HFF-Myc (cell line): ENCODE measurements at regions not wholly inside any gene's neighbourhood (a gene's known extent, or its start where the extent isn't known, plus 50 kb on each side); places are given as distances from the start of the nearest gene placed in this dataset.

Experiments
- DNase-seq: peaks from one replicate; pipeline ENCODE4 v3.0.0-alpha.2; 2011; ENCODE audit warnings: low read depth; ENCODE audit errors: extremely low read depth
- H3K4me3 ChIP-seq: replicated peaks from 2 replicates; pipeline ENCODE4 v1.5.1; 2011; ENCODE audit warnings: low read depth, mild to moderate bottlenecking, control low read depth, low read length
- CTCF ChIP-seq: IDR thresholded peaks from 2 replicates; pipeline ENCODE4 v1.5.1; 2012; ENCODE audit warnings: mild to moderate bottlenecking, low read depth, low read length, control low read depth; ENCODE audit errors: missing control alignments

- DNase-seq, result no peak
- no peak for TF ChIP-seq CTCF
Observed at GRCh38 chr7:50856231-50856630, 73.5 kb upstream of the GRB10 start.

GRCh38 chr7:50855526-50855925, 72.8 kb upstream of the GRB10 start:
- no peak overlapping the region for H3K4me3 ChIP-seq
- no peak for DNase-seq
- TF ChIP-seq CTCF, result no peak

More at GRCh38 chr7:50856231-50856630, 73.5 kb upstream of the GRB10 start:
- H3K4me3 ChIP-seq, result no peak overlapping the region

GRCh38 chr7:50854831-50855230, 72.1 kb upstream of the GRB10 start:
- no peak for TF ChIP-seq CTCF
- no peak overlapping the region for H3K4me3 ChIP-seq
- no peak for DNase-seq

- DNase-seq, result no peak
- no peak for TF ChIP-seq CTCF
- no peak overlapping the region for H3K4me3 ChIP-seq
Observed at GRCh38 chr7:50854247-50854646, 71.6 kb upstream of the GRB10 start.

- H3K4me3 ChIP-seq, result no peak overlapping the region
- no peak for DNase-seq
- TF ChIP-seq CTCF, result no peak
Observed at GRCh38 chr7:50853311-50853710, 70.6 kb upstream of the GRB10 start.

GRCh38 chr7:50852901-50853300, 70.2 kb upstream of the GRB10 start:
- H3K4me3 ChIP-seq, result no peak overlapping the region
- DNase-seq, result no peak
- no peak for TF ChIP-seq CTCF

- no peak for TF ChIP-seq CTCF
- DNase-seq, result no peak
- no peak overlapping the region for H3K4me3 ChIP-seq
Observed at GRCh38 chr7:50851891-50852290, 69.2 kb upstream of the GRB10 start.
